ENCODE measurements at regions not wholly inside any gene's neighbourhood (a gene's known extent, or its start where the extent isn't known, plus 50 kb on each side); places are given as distances from the start of the nearest gene placed in this dataset.

GRCh38 chr5:174175716-174176268, 130.3 kb downstream of the NSG2 start:
- ChIA-PET POLR2A (ENCODE audit: partially characterized antibody) (no interaction called here), CTCF (ENCODE audit: partially characterized antibody) (interaction anchor here (0.6 to 0.9 kb wide), 2 partner anchors 18 to 21 kb away, joined by 3 read pairs; no protein-coding TSS in a partner anchor)
- Histone ChIP-seq H2AFZ (ENCODE audit: low read length) (no peak overlapping the region), H3K4me1 (replicated peaks in 1 of 4; ENCODE audit: control insufficient read depth in 3 of 4, insufficient read depth in 4 of 4, low read length in 3 of 4) (peaks cover 0 to 8% (median 2%) of the 10 kb centered on the region in 4 experiments; a peak in 4 of 7 replicates), H2BK12ac (ENCODE audit: low read depth, low read length) (no peak overlapping the region; the same call in 1 of the 2 replicates), H3K79me1 (ENCODE audit: low read depth, low read length) (no peaks in the 10 kb centered on the region), H3K27ac (ENCODE audit: low read depth, low read length) (no peak overlapping the region), H2BK120ac (replicated peaks; ENCODE audit: low read depth, low read length) (no peak overlapping the region), H3K36me3 (ENCODE audit: control insufficient read depth in 2 of 4, insufficient read depth in 4 of 4, low read length in 3 of 4) (no peaks in the 10 kb centered on the region), H4K91ac (replicated peaks; ENCODE audit: insufficient read length, low read length) (no peak overlapping the region), H3K56ac (replicated peaks; ENCODE audit: insufficient read length, low read depth, low read length) (no peak overlapping the region), H3K4me2 (ENCODE audit: insufficient read depth in 1 of 2, low read depth in 2 of 2, low read length in 2 of 2) (no peak overlapping the region), H3K9me3 (ENCODE audit: insufficient read depth in 2 of 2, low read depth in 1 of 2, low read length in 1 of 2) (no peaks in the 10 kb centered on the region), H3K9ac (replicated peaks in 1 of 4; ENCODE audit: extremely low read depth in 1 of 4, low read depth in 3 of 4, low read length in 3 of 4) (no peak overlapping the region), H3K27me3 (replicated peaks in 1 of 4; ENCODE audit: control insufficient read depth in 3 of 4, extremely low read depth in 1 of 4, insufficient read depth in 3 of 4, low read length in 3 of 4) (no peaks in the 10 kb centered on the region), H3K14ac (ENCODE audit: insufficient read length) (no peak overlapping the region), H2BK5ac (ENCODE audit: low read depth, low read length) (no peak overlapping the region), H2BK20ac (ENCODE audit: low read length) (no peak overlapping the region), H4K5ac (ENCODE audit: insufficient read length, low read depth, low read length) (no peak overlapping the region), H3K18ac (ENCODE audit: extremely low read depth, low read length) (no peak overlapping the region), H4K20me1 (replicated peaks in 1 of 2; ENCODE audit: control insufficient read depth in 1 of 2, insufficient read depth in 2 of 2, low read length in 2 of 2) (no peaks in the 10 kb centered on the region), H3K23ac (ENCODE audit: insufficient read length) (no peak overlapping the region), H3K4me3 (ENCODE audit: extremely low read depth in 1 of 4, insufficient read depth in 2 of 4, low read depth in 3 of 4, low read length in 4 of 4) (no peak overlapping the region), H3K23me2 (ENCODE audit: low read depth, low read length) (no peaks in the 10 kb centered on the region), H2AK5ac (ENCODE audit: low read depth, low read length) (no peak overlapping the region), H2BK15ac (ENCODE audit: low read length) (no peak overlapping the region), H3K79me2 (ENCODE audit: control insufficient read depth in 1 of 2, insufficient read depth in 2 of 2, low read length in 2 of 2) (no peaks in the 10 kb centered on the region), H3K4ac (replicated peaks; ENCODE audit: insufficient read length, low read depth, low read length) (no peak overlapping the region), H4K8ac (ENCODE audit: extremely low read depth, insufficient read depth, low read length) (no peak overlapping the region)
- DNase-seq (ENCODE audit: low read depth in 1 of 2, low spot score in 2 of 2) (no peak), FAIRE-seq (no peak)
- TF ChIP-seq SP2 (IDR thresholded peaks at IDR 0.05; ENCODE audit: low read length) (no peak), CEBPB (IDR thresholded peaks at IDR 0.05; ENCODE audit: low read depth, low read length) (no peak), USF2 (IDR thresholded peaks at IDR 0.05; ENCODE audit: low read length) (no peak), GABPA (IDR thresholded peaks at IDR 0.05; ENCODE audit: borderline replicate concordance, insufficient read depth, low read length) (no peak), SIX5 (IDR thresholded peaks at IDR 0.05; ENCODE audit: low read depth, low read length) (no peak), ATF3 (IDR thresholded peaks at IDR 0.05; ENCODE audit: insufficient read depth, low read depth, low read length) (no peak), SUZ12 (IDR thresholded peaks at IDR 0.05; ENCODE audit: low read length) (no peak)
- 93% methylated on average over 12 of the region's 12 CpGs; no CpG with 5 or more reads in 1 of the 2 experiments for WGBS, 2 experiments (ENCODE audit: extremely low coverage in 1 of 2, insufficient coverage in 1 of 2, insufficient read length in 1 of 2, insufficient replicate concordance in 2 of 2, low coverage in 1 of 2, low lambda C conversion rate in 2 of 2, missing lambda C conversion rate in 1 of 2)
